Suprapubic skin (tissue), 4 donors: ENCODE measurements at regions not wholly inside any gene's neighbourhood (a gene's known extent, or its start where the extent isn't known, plus 50 kb on each side); places are given as distances from the start of the nearest gene placed in this dataset.

Experiments
- DNase-seq, 2 donors: peaks; one replicate each; pipeline ENCODE4 v3.0.0-alpha.2; 2019; ENCODE audit warnings: low spot score in 2 of 2
- H3K27ac ChIP-seq: fragments of 200-600 bp; sonication (generic); one replicate; pipeline ENCODE4 v1.5.1; 2019
- H3K27me3 ChIP-seq: fragments of 200-600 bp; sonication (generic); one replicate; pipeline ENCODE4 v1.5.1; 2019
- H3K36me3 ChIP-seq: fragments of 200-600 bp; sonication (generic); one replicate; pipeline ENCODE4 v1.5.1; 2019
- H3K4me1 ChIP-seq: fragments of 200-600 bp; sonication (generic); one replicate; pipeline ENCODE4 v1.5.1; 2019
- H3K4me3 ChIP-seq: fragments of 200-600 bp; sonication (generic); one replicate; pipeline ENCODE4 v1.5.1; 2019; ENCODE audit warnings: mild to moderate bottlenecking
- H3K9me3 ChIP-seq: fragments of 200-600 bp; sonication (generic); one replicate; pipeline ENCODE4 v1.5.1; 2019
- CTCF ChIP-seq, 2 donors: fragments of 200-600 bp in 1 of 2; fragments of 450-650 bp in 1 of 2; sonication (generic) in 1 of 2; IDR thresholded peaks; one replicate each; pipeline ENCODE4 v1.5.1; 2016 to 2019; ENCODE audit warnings: antibody characterized with exemption in 2 of 2, mild to moderate bottlenecking in 1 of 2, moderate library complexity in 1 of 2
- EP300 ChIP-seq: sonication (generic); formaldehyde crosslinking; IDR thresholded peaks from one replicate; pipeline ENCODE4 v1.6.1; 2017; ENCODE audit warnings: antibody characterized with exemption
- POLR2A ChIP-seq, 2 donors: fragments of 450-650 bp; IDR thresholded peaks; one replicate each; pipeline ENCODE4 v1.6.1; 2017; ENCODE audit warnings: antibody characterized with exemption in 2 of 2, mild to moderate bottlenecking in 2 of 2, moderate library complexity in 2 of 2
- POLR2AphosphoS5 ChIP-seq, 3 donors: sonication (generic); formaldehyde crosslinking; IDR thresholded peaks; one replicate each; pipeline ENCODE4 v1.6.1; 2017; ENCODE audit warnings: antibody characterized with exemption in 3 of 3
- WGBS: methylation state at CpG from one replicate; pipeline ENCODE4 v1.1.5; 2018; 5-methylcytosine and 5-hydroxymethylcytosine counted together

- Histone ChIP-seq H3K4me1 (no peaks in the 10 kb centered on the region), H3K36me3 (no peaks in the 10 kb centered on the region), H3K9me3 (no peaks in the 10 kb centered on the region), H3K4me3 (no peak overlapping the region), H3K27ac (no peak overlapping the region), H3K27me3 (no peaks in the 10 kb centered on the region)
- no peak for DNase-seq
- no peak for TF ChIP-seq CTCF (IDR thresholded peaks at IDR 0.05)
- TF ChIP-seq POLR2A (IDR thresholded peaks at IDR 0.05) = no peak
- TF ChIP-seq POLR2AphosphoS5 (IDR thresholded peaks at IDR 0.05) = no peak
- no peak for TF ChIP-seq EP300
- WGBS = 26% methylated on average over 1 of the region's 1 CpG
These were observed 597.0 kb downstream of the ETNK1 start for GRCh38 chr12:23221926-23222325.

- H3K27me3 ChIP-seq = no peaks in the 10 kb centered on the region
- H3K9me3 ChIP-seq = no peaks in the 10 kb centered on the region
- H3K36me3 ChIP-seq = no peaks in the 10 kb centered on the region
- TF ChIP-seq EP300 (no peak), CTCF (IDR thresholded peaks at IDR 0.05) (no peak), POLR2A (IDR thresholded peaks at IDR 0.05) (no peak)
- H3K4me1 ChIP-seq = no peaks in the 10 kb centered on the region
- DNase-seq = no peak
- no peak overlapping the region for H3K27ac ChIP-seq
- WGBS = 25% methylated on average over 2 of the region's 3 CpGs
- H3K4me3 ChIP-seq = no peak overlapping the region
These were observed 597.8 kb downstream of the ETNK1 start for GRCh38 chr12:23222801-23223200.

GRCh38 chr12:23228101-23228500, 603.1 kb downstream of the ETNK1 start:
- Histone ChIP-seq H3K9me3 (no peaks in the 10 kb centered on the region), H3K4me1 (no peaks in the 10 kb centered on the region), H3K27me3 (no peaks in the 10 kb centered on the region), H3K4me3 (no peak overlapping the region), H3K36me3 (no peaks in the 10 kb centered on the region), H3K27ac (no peak overlapping the region)
- DNase-seq = no peak
- TF ChIP-seq POLR2AphosphoS5 (IDR thresholded peaks at IDR 0.05) (no peak), EP300 (no peak), POLR2A (IDR thresholded peaks at IDR 0.05) (no peak), CTCF (IDR thresholded peaks at IDR 0.05) (no peak)
- WGBS = 74% methylated on average over 2 of the region's 2 CpGs

- H3K27ac ChIP-seq = no peak overlapping the region
- no peaks in the 10 kb centered on the region for H3K4me1 ChIP-seq
- 81% methylated on average over 2 of the region's 2 CpGs for WGBS
- no peak overlapping the region for H3K4me3 ChIP-seq
- no peaks in the 10 kb centered on the region for H3K9me3 ChIP-seq
- H3K36me3 ChIP-seq = no peaks in the 10 kb centered on the region
- TF ChIP-seq EP300 (no peak), CTCF (IDR thresholded peaks at IDR 0.05) (no peak), POLR2AphosphoS5 (IDR thresholded peaks at IDR 0.05) (no peak), POLR2A (IDR thresholded peaks at IDR 0.05) (no peak)
- no peaks in the 10 kb centered on the region for H3K27me3 ChIP-seq
- DNase-seq = no peak
These were observed 605.9 kb downstream of the ETNK1 start for GRCh38 chr12:23230899-23231298.

- TF ChIP-seq POLR2A (IDR thresholded peaks at IDR 0.05) (no peak), POLR2AphosphoS5 (IDR thresholded peaks at IDR 0.05) (no peak), CTCF (IDR thresholded peaks at IDR 0.05) (no peak), EP300 (no peak)
- Histone ChIP-seq H3K36me3 (no peaks in the 10 kb centered on the region), H3K4me3 (no peak overlapping the region), H3K27ac (no peak overlapping the region), H3K27me3 (no peaks in the 10 kb centered on the region), H3K4me1 (no peaks in the 10 kb centered on the region), H3K9me3 (no peaks in the 10 kb centered on the region)
- DNase-seq = no peak
- 70% methylated on average over 7 of the region's 7 CpGs for WGBS
These were observed 611.3 kb downstream of the ETNK1 start for GRCh38 chr12:23236066-23236780.
